Aorta (tissue), 5 donors: ENCODE measurements at regions not wholly inside any gene's neighbourhood (a gene's known extent, or its start where the extent isn't known, plus 50 kb on each side); places are given as distances from the start of the nearest gene placed in this dataset.

Experiments used
- ATAC-seq: fragments of 200-7000 bp; cut with Tn5 transposase; one replicate; pipeline ENCODE4 v1.9.1; 2022; ENCODE audit warnings: moderate library complexity; ENCODE audit not compliant: low FRiP score
- DNase-seq, 2 donors: peaks; one replicate each; pipeline ENCODE4 v3.0.0-alpha.2; 2020
- H3K27ac ChIP-seq, 2 donors: one replicate each; pipeline ENCODE4 v1.5.1; 2013; ENCODE audit warnings: low read length in 2 of 2, mild to moderate bottlenecking in 2 of 2, moderate library complexity in 2 of 2, control low read depth in 1 of 2, inconsistent platforms in 1 of 2, low read depth in 1 of 2
- H3K27me3 ChIP-seq, 2 donors: one replicate each; pipeline ENCODE4 v1.6.1; 2013; ENCODE audit warnings: control low read depth in 1 of 2, low read length in 1 of 2, mild to moderate bottlenecking in 1 of 2, moderate library complexity in 1 of 2; ENCODE audit not compliant: insufficient read depth in 2 of 2, control insufficient read depth in 1 of 2
- H3K36me3 ChIP-seq, 2 donors: one replicate each; pipeline ENCODE4 v1.6.1; 2013; ENCODE audit warnings: control low read depth in 1 of 2, low read length in 1 of 2, mild to moderate bottlenecking in 1 of 2; ENCODE audit not compliant: insufficient read depth in 2 of 2, control insufficient read depth in 1 of 2
- H3K4me1 ChIP-seq, 2 donors: one replicate each; pipeline ENCODE4 v1.6.1; 2013; ENCODE audit warnings: low read length in 2 of 2, control low read depth in 1 of 2, mild to moderate bottlenecking in 1 of 2, moderate library complexity in 1 of 2; ENCODE audit not compliant: insufficient read depth in 2 of 2, control insufficient read depth in 1 of 2
- H3K4me3 ChIP-seq, 2 donors: one replicate each; pipeline ENCODE4 v1.5.1; 2013; ENCODE audit warnings: low read length in 2 of 2, control low read depth in 1 of 2, mild to moderate bottlenecking in 1 of 2
- H3K9me3 ChIP-seq: one replicate; pipeline ENCODE4 v1.6.1; 2013; ENCODE audit warnings: mild to moderate bottlenecking, low read length; ENCODE audit not compliant: control insufficient read depth
- WGBS, 2 donors: extraction: QIAGEN DNeasy Blood & Tissue Kit; methylation state at CpG; one replicate each; pipeline ENCODE4 v1.1.7; 2013; 5-methylcytosine and 5-hydroxymethylcytosine counted together
- intact Hi-C, 2 donors: fragments of 100-400 bp; cut with DNase I; formaldehyde crosslinking; loops; one replicate each; pipeline versions ENCODE4 v1.14.2 to v1.15.0; 2022
- donor health status: healthy with polysubstance abuse.
- donor health status: Bipolar disorder and iron deficiency.
- donor health status: DM: no; HTN: no; CAD: no.
- donor health status: DM: no; HTN: no; CAD: no.
- donor health status: DM: yes; HTN: yes; CAD: no.

DNA sequence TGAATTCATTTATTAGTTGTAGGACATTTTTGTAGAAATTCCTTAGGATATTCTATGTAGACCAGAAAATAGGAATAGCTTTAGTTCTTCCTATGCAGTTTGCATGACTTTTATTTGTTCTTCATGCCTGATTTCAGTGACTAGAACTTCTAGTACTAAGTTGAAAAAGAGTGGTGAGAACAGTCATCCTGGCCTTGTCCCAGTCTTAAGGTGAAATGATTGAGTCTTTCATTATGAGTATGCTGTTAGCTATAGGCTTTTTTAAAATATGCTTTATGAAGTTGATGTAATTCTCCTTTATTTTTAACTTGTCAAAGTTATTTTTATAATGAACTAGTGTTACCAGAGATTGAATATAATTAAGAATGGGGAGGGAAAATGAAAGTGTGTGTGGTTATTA, 690.1 kb upstream of the KLHL1 start:
- no peak overlapping the region for H3K27ac ChIP-seq
- no peak overlapping the region for H3K4me3 ChIP-seq
- H3K4me1 ChIP-seq = no peaks in the 10 kb centered on the region
- no peaks in the 10 kb centered on the region for H3K36me3 ChIP-seq
- ATAC-seq (no peak), DNase-seq (no peak)
- intact Hi-C loops = no loop called here
- no peaks in the 10 kb centered on the region for H3K27me3 ChIP-seq
- H3K9me3 ChIP-seq = no peaks in the 10 kb centered on the region

GRCh38 chr13:70795484-70795883, 687.2 kb upstream of the KLHL1 start:
- no peaks in the 10 kb centered on the region for H3K27me3 ChIP-seq
- no peak overlapping the region for H3K27ac ChIP-seq
- H3K4me3 ChIP-seq = no peak overlapping the region
- 19 to 34% methylated on average over 3 of the region's 3 CpGs for WGBS, 2 donors
- no peaks in the 10 kb centered on the region for H3K4me1 ChIP-seq
- ATAC-seq (no peak), DNase-seq (no peak)
- H3K9me3 ChIP-seq = no peaks in the 10 kb centered on the region
- intact Hi-C loops = no loop called here
- no peaks in the 10 kb centered on the region for H3K36me3 ChIP-seq

- ATAC-seq (no peak), DNase-seq (no peak)
- H3K27me3 ChIP-seq = no peaks in the 10 kb centered on the region
- H3K4me1 ChIP-seq = no peaks in the 10 kb centered on the region
- no peak overlapping the region for H3K4me3 ChIP-seq
- no peaks in the 10 kb centered on the region for H3K36me3 ChIP-seq
- H3K27ac ChIP-seq = no peak overlapping the region
- 74 to 78% methylated on average over 2 of the region's 2 CpGs for WGBS, 2 donors
- intact Hi-C loops = no loop called here
- H3K9me3 ChIP-seq = no peaks in the 10 kb centered on the region
These were observed 683.9 kb upstream of the KLHL1 start for GRCh38 chr13:70792121-70792520.

DNA sequence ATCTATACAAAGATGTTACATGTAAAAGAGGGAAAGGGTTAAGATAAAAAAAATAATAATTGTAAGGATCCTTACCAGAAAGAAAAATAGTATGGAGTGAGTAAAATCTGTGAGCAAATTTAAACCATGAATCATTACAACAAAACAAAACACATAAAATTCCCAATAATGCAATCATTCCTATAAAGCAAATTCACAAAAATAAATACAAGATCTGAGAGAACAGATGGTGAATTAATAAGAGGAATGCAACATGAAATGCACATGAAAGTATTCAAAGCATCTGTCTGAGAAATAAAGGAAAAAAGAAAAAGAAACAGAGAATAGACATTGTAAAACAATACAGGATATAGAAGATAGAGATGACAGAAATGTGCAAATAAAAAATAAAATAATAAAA, 681.5 kb upstream of the KLHL1 start:
- no peaks in the 10 kb centered on the region for H3K27me3 ChIP-seq
- no peak for ATAC-seq
- no peak overlapping the region for H3K4me3 ChIP-seq

GRCh38 chr13:70788074-70788473, 679.8 kb upstream of the KLHL1 start:
- Histone ChIP-seq H3K4me3 (no peak overlapping the region), H3K27ac (no peak overlapping the region), H3K36me3 (no peaks in the 10 kb centered on the region), H3K27me3 (no peaks in the 10 kb centered on the region), H3K4me1 (no peaks in the 10 kb centered on the region), H3K9me3 (no peaks in the 10 kb centered on the region)
- ATAC-seq = no peak
- intact Hi-C loops = no loop called here
- DNase-seq = no peak
- WGBS, 2 donors = 75 to 77% methylated on average over 3 of the region's 3 CpGs

More for the DNA sequence above, 681.5 kb upstream of the KLHL1 start:
- Histone ChIP-seq H3K9me3 (no peaks in the 10 kb centered on the region), H3K27ac (no peak overlapping the region), H3K4me1 (no peaks in the 10 kb centered on the region), H3K36me3 (no peaks in the 10 kb centered on the region)
- intact Hi-C loops = no loop called here
- no peak for DNase-seq

DNA sequence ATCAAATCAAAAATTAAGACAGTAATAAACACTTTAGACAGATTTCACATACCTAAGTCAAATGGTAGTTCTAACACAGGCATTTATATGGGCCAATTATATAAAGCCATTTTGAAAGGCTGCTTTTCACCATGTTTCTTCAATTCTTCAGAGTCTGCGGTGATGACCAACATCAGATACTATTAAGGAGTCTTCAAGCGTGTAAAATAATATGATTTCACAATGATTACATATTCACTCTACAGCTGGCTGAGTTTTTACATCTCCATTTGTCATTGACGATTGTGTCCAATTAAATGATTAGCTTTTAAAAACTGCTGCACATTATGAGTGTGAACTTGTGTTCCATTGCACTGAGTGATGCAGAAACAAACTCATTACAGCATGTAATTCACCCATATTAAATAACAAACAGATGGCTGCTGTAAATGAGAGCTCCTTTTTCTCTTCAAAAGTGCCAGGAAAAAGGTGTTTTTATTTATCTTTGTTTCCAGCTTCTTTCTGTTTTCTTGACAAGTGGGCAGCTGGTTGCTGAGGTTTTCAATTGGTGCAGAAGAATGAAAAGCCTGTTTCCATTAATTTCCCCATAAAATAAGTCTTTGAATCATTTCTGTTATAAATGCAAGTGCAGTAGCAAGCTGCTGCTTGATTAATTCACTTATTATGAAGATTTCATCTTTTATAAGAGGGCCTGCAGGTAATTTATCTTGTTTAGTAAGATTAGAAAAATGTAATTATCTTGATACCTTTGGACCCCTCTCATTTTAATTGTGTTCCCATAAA, 676.1 kb upstream of the KLHL1 start:
- ATAC-seq (no peak), DNase-seq (no peak)
- 87 to 91% methylated on average over 3 of the region's 3 CpGs for WGBS, 2 donors
- no peak overlapping the region for H3K4me3 ChIP-seq
- no peaks in the 10 kb centered on the region for H3K9me3 ChIP-seq
- H3K27ac ChIP-seq = no peak overlapping the region
- H3K4me1 ChIP-seq = no peaks in the 10 kb centered on the region
- intact Hi-C loops = no loop called here
- no peaks in the 10 kb centered on the region for H3K36me3 ChIP-seq
- no peaks in the 10 kb centered on the region for H3K27me3 ChIP-seq

DNA sequence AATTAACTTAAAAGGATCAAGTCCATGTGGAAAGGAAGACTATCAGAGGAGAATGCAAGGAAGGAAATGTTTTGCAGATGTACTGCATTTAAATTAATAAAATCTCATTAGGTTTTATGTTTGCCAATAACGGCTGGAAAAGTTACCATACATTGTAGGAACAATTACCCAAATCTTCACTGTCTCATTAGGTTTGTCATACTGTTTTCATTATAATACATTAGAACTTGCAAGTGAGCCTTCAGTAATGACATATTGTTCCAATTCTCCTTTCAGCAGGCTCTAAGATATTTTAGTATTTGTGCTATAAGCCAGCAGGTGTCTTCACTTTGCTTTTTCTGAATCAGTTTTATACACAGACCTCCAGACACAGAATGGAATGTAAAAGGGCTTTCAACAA, 661.6 kb upstream of the KLHL1 start:
- Histone ChIP-seq H3K36me3 (no peaks in the 10 kb centered on the region), H3K4me1 (no peaks in the 10 kb centered on the region), H3K27ac (no peak overlapping the region), H3K9me3 (no peaks in the 10 kb centered on the region), H3K4me3 (no peak overlapping the region), H3K27me3 (no peaks in the 10 kb centered on the region)
- DNase-seq (no peak), ATAC-seq (no peak)
- intact Hi-C loops = loop anchor here in 1 of 2 donors (10.0 kb wide), 1 partner anchor 1185 kb away; no protein-coding TSS in a partner anchor
- 58 to 73% methylated on average over 1 of the region's 1 CpG for WGBS, 2 donors

DNA sequence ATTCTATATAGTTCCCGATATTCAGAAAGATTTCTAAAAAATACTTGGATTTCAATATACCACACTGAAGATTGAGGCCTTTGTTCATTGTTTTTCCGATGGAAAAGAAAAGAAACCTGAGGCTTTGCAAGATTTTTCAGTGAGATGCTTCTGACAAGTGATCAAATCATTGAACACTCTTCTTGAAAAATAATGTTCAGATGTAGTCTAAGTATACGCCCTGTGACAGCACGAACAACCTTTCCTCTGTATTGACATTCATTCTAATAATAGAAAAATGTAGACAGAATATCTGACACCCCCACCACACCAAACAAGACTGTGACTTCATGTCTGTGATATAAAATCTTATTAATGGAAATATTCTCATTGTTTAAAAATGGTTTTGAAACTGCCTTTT, 650.7 kb upstream of the KLHL1 start:
- no peak for ATAC-seq
- H3K27me3 ChIP-seq = no peaks in the 10 kb centered on the region
- H3K36me3 ChIP-seq = no peaks in the 10 kb centered on the region
- no peak overlapping the region for H3K27ac ChIP-seq
- no peak for DNase-seq
- H3K4me1 ChIP-seq = no peaks in the 10 kb centered on the region
- 81% methylated on average over 4 of the region's 4 CpGs for WGBS, 2 donors
- no peak overlapping the region for H3K4me3 ChIP-seq
- intact Hi-C loops = no loop called here
- no peaks in the 10 kb centered on the region for H3K9me3 ChIP-seq

- Histone ChIP-seq H3K27me3 (no peaks in the 10 kb centered on the region), H3K4me3 (no peak overlapping the region), H3K9me3 (no peaks in the 10 kb centered on the region), H3K27ac (no peak overlapping the region), H3K4me1 (no peaks in the 10 kb centered on the region), H3K36me3 (no peaks in the 10 kb centered on the region)
- no peak for ATAC-seq
- intact Hi-C loops = no loop called here
- DNase-seq = no peak
These were observed 647.8 kb upstream of the KLHL1 start for GRCh38 chr13:70756088-70756487.
